Muscle of back (tissue), 3 donors: ENCODE measurements at regions not wholly inside any gene's neighbourhood (a gene's known extent, or its start where the extent isn't known, plus 50 kb on each side); places are given as distances from the start of the nearest gene placed in this dataset.
A peak's percentile ranks its signal among the peaks of the same experiment; 100 is the strongest.

Source experiments
- DNase-seq, 3 donors: peaks; one replicate each; pipeline versions ENCODE4 v3.0.0 to v3.0.0-alpha.2; 2013

- peak in 1 of 3 donors; percentile 41 for DNase-seq
Measured at GRCh38 chr5:160957312-160957861, 105.4 kb upstream of the ATP10B start.

- peak; percentile 58 to 85 (median 82) for DNase-seq
Measured at GRCh38 chr5:160956051-160956450, 104.0 kb upstream of the ATP10B start.

GRCh38 chr5:160950311-160950710, 98.3 kb upstream of the ATP10B start:
- DNase-seq, result no peak

DNA sequence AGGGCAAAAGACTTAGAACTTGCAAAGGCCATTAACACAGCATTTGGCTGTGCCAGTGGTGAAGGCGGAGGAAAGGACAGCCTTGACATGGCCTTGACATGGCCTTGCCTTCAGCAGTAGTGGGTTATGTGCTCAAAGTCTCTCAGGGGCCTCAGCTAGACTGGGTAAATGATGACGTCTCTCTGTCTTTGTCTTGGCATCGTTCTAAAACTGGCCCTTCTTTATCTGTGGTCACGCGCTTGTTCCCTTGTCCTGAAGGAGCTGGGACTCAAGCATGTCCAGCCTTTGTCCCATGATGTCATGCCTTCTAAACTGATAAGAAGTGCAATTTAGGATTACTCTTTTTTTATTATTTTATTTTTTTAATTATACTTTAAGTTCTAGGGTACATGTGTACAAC, 88.7 kb upstream of the ATP10B start:
- DNase-seq, result no peak

DNA sequence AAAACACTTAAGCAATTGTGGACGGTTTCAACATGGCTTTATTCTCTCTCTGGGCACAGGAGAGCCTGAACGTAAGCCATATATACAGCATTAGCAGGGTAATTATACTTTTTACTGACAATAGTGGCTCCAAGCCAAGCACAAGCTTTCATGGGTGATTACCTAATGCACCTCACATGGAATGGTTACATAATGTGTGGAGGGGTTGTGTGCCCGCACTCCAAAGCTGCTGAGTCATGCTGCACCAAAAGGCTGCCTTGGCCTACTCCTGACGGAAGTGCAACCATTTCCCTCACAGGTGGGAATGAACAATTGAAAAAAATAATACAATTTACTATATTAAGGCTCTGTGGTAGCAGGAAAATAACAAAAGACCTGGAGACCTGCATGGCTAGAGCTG, 86.5 kb upstream of the ATP10B start:
- no peak for DNase-seq

DNA sequence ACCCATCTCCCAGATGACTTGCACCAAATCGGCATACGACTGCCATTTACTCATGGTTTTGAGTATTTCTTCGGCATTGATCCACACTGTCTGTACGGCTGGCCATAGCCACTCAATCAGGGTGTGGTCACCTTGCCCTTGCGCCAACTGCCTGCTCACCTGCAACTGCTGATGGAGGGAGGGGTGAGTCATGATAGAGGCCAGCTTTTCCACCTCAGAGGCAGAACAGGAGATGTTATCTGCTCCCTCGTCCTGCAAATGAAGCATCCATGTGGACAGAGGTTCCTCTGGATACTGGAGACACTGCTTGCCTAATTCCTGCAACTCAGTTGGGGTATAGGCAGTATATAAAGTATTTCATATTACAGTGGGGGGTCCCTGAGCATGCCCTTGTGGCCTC, 85.6 kb upstream of the ATP10B start:
- no peak for DNase-seq

DNA sequence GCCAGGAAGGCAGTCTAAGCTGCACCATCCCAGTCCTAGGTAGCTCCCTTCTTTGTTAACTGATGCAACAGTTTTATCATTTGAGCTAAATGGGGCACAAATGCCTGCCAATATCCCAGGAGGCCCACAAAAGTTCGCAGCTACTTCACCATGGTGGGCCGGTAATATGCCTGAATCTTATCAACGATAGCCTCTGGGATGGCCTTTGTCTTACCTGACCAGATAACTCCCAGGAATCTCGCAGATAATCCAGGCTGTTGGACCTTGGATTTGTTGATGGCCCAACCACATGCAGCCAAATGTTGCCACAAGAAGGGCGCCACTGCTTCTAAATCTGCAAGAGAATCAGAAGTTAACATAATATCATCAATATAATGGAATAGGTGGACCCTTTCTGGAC, 83.8 kb upstream of the ATP10B start:
- DNase-seq, result no peak

- no peak for DNase-seq
Measured at GRCh38 chr5:160931283-160931682, 79.3 kb upstream of the ATP10B start.

GRCh38 chr5:160930406-160930805, 78.4 kb upstream of the ATP10B start:
- DNase-seq, result peak; percentile 40 to 86 (median 71)

DNA sequence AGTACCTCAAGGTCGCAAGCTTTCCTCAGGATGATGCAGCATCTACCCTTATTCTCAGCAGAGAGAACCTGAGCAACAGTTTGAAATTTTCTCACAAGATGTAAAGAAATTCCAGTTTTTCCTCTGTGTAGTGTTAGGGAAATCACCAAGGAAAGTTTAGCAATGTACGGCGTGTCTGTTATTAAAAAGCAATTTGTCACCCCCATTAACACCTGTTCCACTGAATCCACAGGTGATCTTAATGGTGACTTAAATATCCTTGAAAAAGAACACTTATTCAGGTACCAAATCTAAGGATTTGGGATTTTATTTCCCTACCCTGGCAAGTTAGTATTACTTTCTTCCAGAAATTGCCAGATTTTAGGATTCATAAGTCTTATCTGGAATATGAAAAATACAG, 77.9 kb upstream of the ATP10B start:
- no peak for DNase-seq

DNA sequence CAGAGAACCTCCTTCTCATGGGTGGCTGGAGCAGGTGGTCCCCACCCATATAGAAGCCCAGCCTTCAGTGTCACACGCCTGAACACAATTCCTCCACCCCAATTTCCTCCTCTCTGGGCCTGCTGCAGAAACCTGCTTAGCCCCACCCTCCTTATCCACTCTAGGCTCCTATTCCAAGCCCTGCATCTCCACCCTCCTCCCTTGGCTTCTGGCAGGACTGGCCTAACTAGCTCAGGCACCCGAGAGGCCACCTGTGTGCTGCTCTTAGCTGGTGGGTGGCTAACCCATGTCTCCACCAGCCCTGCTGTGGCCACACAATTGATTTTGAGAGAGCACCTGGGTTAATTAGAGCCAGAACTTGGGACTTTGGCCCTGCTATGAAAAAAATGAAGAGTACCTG, 77.3 kb upstream of the ATP10B start:
- no peak for DNase-seq

- peak; percentile 6 to 73 (median 55) for DNase-seq
Measured at GRCh38 chr5:160926428-160926827, 74.4 kb upstream of the ATP10B start.

DNA sequence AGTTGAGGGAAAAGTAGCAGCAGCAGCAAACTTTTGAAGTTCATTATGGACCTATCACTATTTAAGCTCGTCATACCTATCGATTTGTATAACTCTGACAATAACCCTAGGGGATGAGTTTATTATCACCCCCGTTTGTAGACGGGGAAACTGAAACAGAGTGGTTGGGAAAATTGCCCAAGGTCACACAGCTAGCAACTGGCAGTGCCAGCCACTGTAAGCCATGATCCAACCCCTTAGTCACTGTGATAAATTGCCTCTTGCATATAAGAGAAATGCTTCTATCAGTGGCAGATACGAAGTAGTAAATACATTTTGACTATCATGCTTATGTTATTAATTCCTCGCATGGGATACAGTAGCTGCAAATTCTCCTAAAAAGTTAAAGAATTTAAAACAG, 73.3 kb upstream of the ATP10B start:
- no peak for DNase-seq

DNA sequence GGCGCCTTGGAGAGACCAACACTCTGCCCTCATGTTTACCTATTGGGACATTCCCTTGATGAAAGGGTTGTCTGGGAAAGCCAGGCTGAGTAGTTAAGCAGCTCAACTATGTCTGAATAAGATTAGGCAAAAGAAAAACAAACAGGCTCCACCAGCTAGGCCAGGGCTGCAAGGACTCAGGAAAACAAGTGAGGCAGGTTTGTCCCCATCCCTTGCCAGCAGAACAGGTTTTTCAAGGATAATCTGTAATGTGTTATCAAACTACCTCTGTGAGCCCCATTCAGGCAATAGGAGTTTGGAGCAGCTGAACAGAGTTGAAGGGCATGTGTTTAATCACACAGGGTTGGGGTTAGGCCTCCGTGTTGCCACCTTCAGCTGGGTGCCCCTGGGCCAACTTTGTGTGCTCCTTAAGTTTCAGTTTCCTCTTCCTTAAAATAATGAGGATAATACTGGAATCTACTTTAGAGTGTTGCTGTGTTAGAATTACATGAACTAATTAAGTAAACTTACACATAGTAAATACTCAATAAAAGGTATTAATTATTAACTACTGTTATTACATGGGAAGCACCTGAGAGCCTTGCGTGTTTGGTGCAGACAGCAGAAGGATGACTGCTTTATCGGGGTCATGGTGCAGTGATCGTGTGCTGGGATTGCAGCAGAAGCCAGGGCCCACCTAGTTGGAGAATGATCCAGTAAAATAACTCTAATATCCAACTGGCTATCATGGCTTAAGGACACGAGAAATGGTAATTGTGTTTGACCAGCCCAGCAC, 72.1 kb upstream of the ATP10B start:
- no peak for DNase-seq

- no peak for DNase-seq
Measured at GRCh38 chr5:160923411-160923810, 71.4 kb upstream of the ATP10B start.

GRCh38 chr5:160922311-160922710, 70.3 kb upstream of the ATP10B start:
- no peak for DNase-seq

DNA sequence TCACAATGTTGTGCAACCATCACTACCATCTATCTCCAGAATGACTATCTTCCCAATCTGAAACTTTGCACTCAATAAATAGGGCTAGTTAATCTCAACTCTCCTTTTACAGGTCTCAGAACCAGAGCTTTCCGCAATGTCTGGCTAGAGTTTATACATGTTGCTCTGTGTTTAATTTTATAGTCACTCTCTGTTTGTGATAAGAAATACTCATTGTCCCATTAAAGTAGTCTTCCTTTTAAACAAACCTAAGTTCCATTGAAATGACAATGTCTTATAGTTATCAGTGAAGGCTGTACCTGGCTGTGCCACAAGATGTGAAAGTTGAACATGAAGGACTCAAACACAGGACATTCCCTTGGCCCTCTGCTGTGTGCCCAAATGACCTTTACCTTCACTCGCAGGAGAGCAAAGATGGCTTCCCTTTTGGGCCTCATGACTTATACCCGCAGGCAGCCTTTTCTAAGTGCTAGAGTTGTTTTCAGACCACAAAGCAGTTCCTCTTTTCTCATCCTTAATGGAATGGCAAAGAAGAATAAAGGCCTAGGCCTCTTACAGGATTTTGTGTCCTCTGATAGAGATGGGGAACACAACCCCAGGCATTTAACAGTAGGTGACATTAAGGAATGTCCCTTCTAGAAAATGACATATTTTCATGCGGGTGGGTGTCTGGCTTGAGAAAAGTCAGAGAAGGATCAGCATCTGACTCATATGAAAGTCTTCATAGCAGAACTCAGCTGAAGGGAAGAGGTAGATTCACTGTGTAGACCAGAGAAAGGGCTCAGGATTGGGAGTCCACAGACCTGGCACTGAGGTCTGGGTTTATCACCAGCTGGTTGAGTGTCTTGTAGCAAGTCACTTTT, 69.6 kb upstream of the ATP10B start:
- no peak for DNase-seq

- DNase-seq, result no peak
Measured at GRCh38 chr5:160919626-160920025, 67.6 kb upstream of the ATP10B start.

DNA sequence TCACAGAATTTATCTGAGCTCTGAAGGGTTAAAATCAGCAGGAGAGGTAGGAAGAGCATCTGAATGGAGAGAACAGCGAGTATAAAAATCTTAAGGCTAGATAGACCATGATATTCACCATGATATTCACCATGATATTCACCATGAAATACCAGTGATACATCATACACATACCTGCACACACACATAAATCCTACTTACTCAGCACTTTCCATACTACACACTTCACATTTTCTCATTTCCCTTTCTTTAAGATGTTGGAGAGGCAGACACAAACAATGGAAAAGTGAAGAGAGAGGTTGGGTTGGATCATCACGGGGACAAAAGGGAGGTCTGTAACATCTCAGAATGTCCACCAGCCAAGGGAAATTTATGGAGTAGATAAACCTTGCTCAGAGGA, 66.4 kb upstream of the ATP10B start:
- DNase-seq, result no peak

GRCh38 chr5:160906090-160906489, 54.1 kb upstream of the ATP10B start:
- no peak for DNase-seq

DNA sequence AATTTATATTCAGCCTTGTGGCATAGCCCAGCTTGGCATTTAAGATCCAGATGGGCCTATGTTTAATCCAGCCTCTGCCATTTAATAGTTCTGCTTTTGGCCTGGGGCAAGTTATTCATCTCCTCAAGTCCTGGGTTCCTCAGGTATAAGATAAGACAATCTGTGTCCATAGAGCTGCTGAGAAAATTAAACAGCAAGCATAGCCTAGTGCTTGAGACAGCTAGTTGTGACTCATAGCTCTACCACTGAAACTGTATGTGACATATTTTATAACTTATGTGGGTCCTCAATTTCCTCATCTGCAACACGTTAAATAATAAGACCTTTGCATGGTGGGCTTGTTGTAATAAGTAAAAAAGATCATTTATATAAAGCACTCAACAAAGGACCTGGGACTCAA, 53.3 kb upstream of the ATP10B start:
- no peak for DNase-seq

DNA sequence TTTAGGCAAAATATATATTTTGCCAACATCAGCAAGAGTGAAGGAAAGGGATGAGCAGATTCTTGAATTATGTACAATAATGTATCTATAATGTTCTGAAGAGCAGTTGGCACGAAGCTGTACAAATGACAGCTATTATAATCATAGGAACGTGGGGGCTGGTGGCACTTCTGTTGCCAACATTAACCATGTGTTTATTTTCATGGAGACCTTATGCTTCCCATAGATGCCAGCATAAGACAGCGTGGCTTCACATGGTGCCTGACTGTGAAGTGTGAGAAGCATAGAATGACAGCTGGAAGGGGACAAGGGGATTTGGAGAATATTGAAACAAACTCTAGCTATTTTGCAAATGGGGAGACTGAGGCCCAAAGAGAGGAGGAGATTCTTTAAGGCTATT, 52.6 kb upstream of the ATP10B start:
- no peak for DNase-seq

GRCh38 chr5:160903551-160903950, 51.5 kb upstream of the ATP10B start:
- DNase-seq, result no peak
